B cell (primary cell): ENCODE measurements at regions not wholly inside any gene's neighbourhood (a gene's known extent, or its start where the extent isn't known, plus 50 kb on each side); places are given as distances from the start of the nearest gene placed in this dataset.

ENCODE experiments used
- ATAC-seq: fragments of 200-7000 bp; cut with Tn5 transposase; one replicate; pipeline ENCODE4 v1.10.0; 2021; ENCODE audit warnings: low read depth, mild to moderate bottlenecking, moderate number of reproducible peaks, moderate library complexity
- CTCF ChIA-PET: fragments of 350-600 bp; sonication (Branson Sonifier 250); formaldehyde crosslinking; loops from one replicate; lab custom pipeline; 2021; ENCODE audit warnings: antibody characterized with exemption, inconsistent platforms; lab: Charles Lee
- POLR2A ChIA-PET: fragments of 350-600 bp; sonication (Branson Sonifier 250); formaldehyde crosslinking; loops from one replicate; lab custom pipeline; 2021; ENCODE audit warnings: antibody characterized with exemption; lab: Charles Lee
- DNase-seq: peaks from one replicate; pipeline ENCODE4 v3.0.0; 2013
- H2AFZ ChIP-seq: 2 replicates; pipeline ENCODE4 v1.6.1; 2012; ENCODE audit warnings: mild to moderate bottlenecking, low read depth, low read length; ENCODE audit not compliant: insufficient read depth, poor library complexity, severe bottlenecking
- H3K27ac ChIP-seq, 2 donors: 1 replicate in 1 of 2; 2 replicates in 1 of 2; pipeline ENCODE4 v1.5.1; 2012 to 2013; ENCODE audit warnings: low read length in 2 of 2, mild to moderate bottlenecking in 2 of 2, moderate library complexity in 1 of 2
- H3K27me3 ChIP-seq, 4 experiments: fragments of 200-600 bp in 1 of 4; sonication (generic) in 1 of 4; replicated peaks in 1 of 4; 1 replicate in 2 of 4; 2 replicates in 2 of 4; pipeline versions ENCODE4 v1.6.1 to v1.7.0; 2013 to 2016; ENCODE audit warnings: low read length in 3 of 4, mild to moderate bottlenecking in 2 of 4, mixed read lengths in 1 of 4, moderate library complexity in 1 of 4; ENCODE audit not compliant: insufficient read depth in 4 of 4, control insufficient read depth in 3 of 4; ENCODE audit errors: control extremely low read depth in 1 of 4
- H3K36me3 ChIP-seq, 2 experiments: replicated peaks in 1 of 2; 1 replicate in 1 of 2; 2 replicates in 1 of 2; pipeline versions ENCODE4 v1.6.1 to v1.7.1; 2013; ENCODE audit warnings: low read length in 1 of 2; ENCODE audit not compliant: insufficient read depth in 2 of 2, control insufficient read depth in 1 of 2; ENCODE audit errors: control extremely low read depth in 1 of 2, extremely low read depth in 1 of 2
- H3K4me1 ChIP-seq, 2 donors: fragments of 200-600 bp in 1 of 2; sonication (generic) in 1 of 2; 1 replicate in 1 of 2; 2 replicates in 1 of 2; pipeline versions ENCODE4 v1.5.1 to v1.6.1; 2013 to 2017; ENCODE audit warnings: low read length in 2 of 2; ENCODE audit not compliant: control insufficient read depth in 2 of 2, insufficient read depth in 2 of 2
- H3K4me2 ChIP-seq: replicated peaks from 2 replicates; pipeline ENCODE3; 2012; ENCODE audit warnings: mild to moderate bottlenecking, low read depth, low read length; ENCODE audit not compliant: poor library complexity, severe bottlenecking
- H3K4me3 ChIP-seq, 5 experiments: fragments of 200-600 bp in 1 of 5; sonication (generic) in 1 of 5; 1 replicate in 3 of 5; 2 replicates in 2 of 5; pipeline versions ENCODE4 v1.5.1 to v1.7.0; 2011 to 2016; ENCODE audit warnings: low read length in 4 of 5, mild to moderate bottlenecking in 4 of 5, low read depth in 2 of 5, control low read depth in 1 of 5, moderate library complexity in 1 of 5; ENCODE audit not compliant: insufficient read depth in 1 of 5; ENCODE audit errors: control extremely low read depth in 1 of 5, extremely low read depth in 1 of 5
- H3K79me2 ChIP-seq: fragments of 200-600 bp; sonication (generic); one replicate; pipeline ENCODE4 v1.6.0; 2016; ENCODE audit warnings: low read length; ENCODE audit not compliant: control insufficient read depth, insufficient read depth
- H3K9ac ChIP-seq: fragments of 200-600 bp; sonication (generic); 2 replicates; pipeline ENCODE4 v1.6.1; 2017; ENCODE audit warnings: mild to moderate bottlenecking, low read length, moderate library complexity
- H3K9me3 ChIP-seq, 3 donors: one replicate each; pipeline versions ENCODE4 v1.6.1 to v1.7.1; 2013; ENCODE audit warnings: low read length in 2 of 3; ENCODE audit not compliant: control insufficient read depth in 2 of 3, insufficient read depth in 1 of 3; ENCODE audit errors: control extremely low read depth in 1 of 3
- H4K20me1 ChIP-seq: 2 replicates; pipeline ENCODE4 v1.6.0; 2012; ENCODE audit warnings: mild to moderate bottlenecking, low read length; ENCODE audit not compliant: insufficient read depth, control insufficient read depth, poor library complexity, severe bottlenecking
- H3K27ac Mint-ChIP-seq: one replicate; pipeline ENCODE4 v1.8.0; 2021; ENCODE audit warnings: mixed read lengths
- H3K27me3 Mint-ChIP-seq: one replicate; pipeline ENCODE4 v1.8.0; 2021; ENCODE audit warnings: mixed read lengths
- H3K4me1 Mint-ChIP-seq: one replicate; pipeline ENCODE4 v1.8.0; 2021; ENCODE audit warnings: mixed read lengths
- H3K4me3 Mint-ChIP-seq: one replicate; pipeline ENCODE4 v1.8.0; 2021; ENCODE audit warnings: mixed read lengths
- H3K9me3 Mint-ChIP-seq: one replicate; pipeline ENCODE4 v1.8.0; 2022; ENCODE audit warnings: mixed read lengths; ENCODE audit not compliant: insufficient read depth
- CTCF ChIP-seq: fragments of 200-600 bp; IDR thresholded peaks from one replicate; pipeline ENCODE4 v1.8.0; 2022; ENCODE audit warnings: antibody characterized with exemption, mild to moderate bottlenecking
- EZH2 ChIP-seq: IDR thresholded peaks from 2 replicates; pipeline ENCODE4 v1.6.1; 2012; ENCODE audit warnings: borderline replicate concordance, low read depth, mild to moderate bottlenecking, moderate library complexity, low read length; ENCODE audit not compliant: insufficient read depth, poor library complexity, severe bottlenecking
- WGBS: methylation state at CpG from one replicate; pipeline ENCODE4 v1.1.5; 2013; ENCODE audit warnings: missing lambda C conversion rate; ENCODE audit not compliant: insufficient coverage; 5-methylcytosine and 5-hydroxymethylcytosine counted together
- intact Hi-C: fragments of 100-400 bp; cut with micrococcal nuclease; formaldehyde crosslinking; loops from one replicate; pipeline ENCODE4 v1.10.0; 2022

GRCh38 chr6:170047823-170048222, 243.1 kb downstream of the DLL1 start:
- Histone ChIP-seq H3K79me2 (no peaks in the 10 kb centered on the region), H3K9me3 (no peaks in the 10 kb centered on the region), H4K20me1 (no peaks in the 10 kb centered on the region), H3K9ac (no peak overlapping the region), H3K36me3 (no peaks in the 10 kb centered on the region), H3K27ac (no peak overlapping the region), H3K4me2 (no peak overlapping the region), H3K4me1 (no peaks in the 10 kb centered on the region), H3K27me3 (no peaks in the 10 kb centered on the region), H2AFZ (no peak overlapping the region), H3K4me3 (no peak overlapping the region)
- no peak for DNase-seq
- no peak overlapping the region for H3K4me3 Mint-ChIP-seq
- H3K27ac Mint-ChIP-seq: no peak overlapping the region
- POLR2A ChIA-PET: no interaction called here
- CTCF ChIA-PET: no interaction called here
- no peaks in the 10 kb centered on the region for H3K4me1 Mint-ChIP-seq
- ATAC-seq: no peak
- WGBS: 100% methylated on average over 3 of the region's 6 CpGs
- TF ChIP-seq EZH2: no peak
- no peaks in the 10 kb centered on the region for H3K9me3 Mint-ChIP-seq
- H3K27me3 Mint-ChIP-seq: peaks cover 12% of the 10 kb centered on the region
- intact Hi-C loops: no loop called here

DNA sequence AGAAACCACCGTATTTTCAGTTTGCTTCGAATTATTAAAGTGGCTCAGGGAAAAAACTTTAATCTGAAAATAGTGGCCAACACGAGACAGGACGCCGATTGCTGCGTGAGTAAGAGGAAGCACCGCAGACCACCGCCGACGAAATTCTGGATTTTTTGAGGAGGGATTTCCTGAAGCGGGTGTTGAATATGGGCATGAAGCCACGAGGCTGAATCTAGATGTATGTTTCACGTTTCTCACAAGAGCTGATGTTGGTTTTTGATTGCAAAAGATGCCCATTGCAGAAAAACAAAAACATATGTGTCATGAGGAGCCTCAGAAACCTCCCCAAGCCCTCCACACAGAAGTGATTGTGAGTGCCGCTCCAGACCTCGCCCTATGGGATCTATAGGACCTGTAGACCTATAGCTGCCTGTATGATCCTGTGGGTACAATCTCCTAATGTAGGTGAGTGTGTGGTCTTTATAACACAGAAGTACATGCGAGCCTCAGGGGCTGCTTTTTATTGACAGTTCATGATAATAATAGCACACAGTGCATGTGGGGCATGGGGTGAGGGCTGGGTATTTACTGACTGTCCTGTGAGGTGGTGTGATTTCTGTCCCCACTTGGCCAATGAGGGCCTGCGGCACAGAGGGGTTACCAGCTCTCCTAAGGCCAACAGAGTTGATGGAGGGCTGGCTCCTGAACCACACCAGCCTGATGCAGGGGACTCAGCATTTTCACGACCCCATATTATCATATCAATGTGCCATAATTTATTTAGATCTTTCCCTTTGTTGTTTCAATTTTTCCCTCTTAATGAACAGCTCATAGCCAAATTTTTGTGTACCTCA, 243.9 kb downstream of the DLL1 start:
- Histone ChIP-seq H3K27me3 (no peaks in the 10 kb centered on the region), H3K4me3 (no peak overlapping the region), H3K9ac (no peak overlapping the region), H3K9me3 (no peaks in the 10 kb centered on the region), H3K79me2 (no peaks in the 10 kb centered on the region), H2AFZ (no peak overlapping the region), H3K4me2 (no peak overlapping the region), H3K36me3 (no peaks in the 10 kb centered on the region), H3K27ac (no peak overlapping the region), H4K20me1 (no peaks in the 10 kb centered on the region), H3K4me1 (no peaks in the 10 kb centered on the region)
- no peak for ATAC-seq
- ChIA-PET CTCF (no interaction called here), POLR2A (no interaction called here)
- Mint-ChIP-seq H3K27ac (no peak overlapping the region), H3K4me3 (no peak overlapping the region), H3K9me3 (no peaks in the 10 kb centered on the region), H3K4me1 (no peaks in the 10 kb centered on the region), H3K27me3 (peaks cover 12% of the 10 kb centered on the region)
- WGBS: 31% methylated on average over 15 of the region's 18 CpGs
- DNase-seq: no peak
- no peak for TF ChIP-seq CTCF
- TF ChIP-seq EZH2: no peak
- intact Hi-C loops: no loop called here
